ENCODE measurements at regions not wholly inside any gene's neighbourhood (a gene's known extent, or its start where the extent isn't known, plus 50 kb on each side); places are given as distances from the start of the nearest gene placed in this dataset.
"Not testable (repeated sequence)": the region's sequence is repeated elsewhere in the genome, so short reads cannot be mapped to it uniquely, and the experiment has no call there.

DNA sequence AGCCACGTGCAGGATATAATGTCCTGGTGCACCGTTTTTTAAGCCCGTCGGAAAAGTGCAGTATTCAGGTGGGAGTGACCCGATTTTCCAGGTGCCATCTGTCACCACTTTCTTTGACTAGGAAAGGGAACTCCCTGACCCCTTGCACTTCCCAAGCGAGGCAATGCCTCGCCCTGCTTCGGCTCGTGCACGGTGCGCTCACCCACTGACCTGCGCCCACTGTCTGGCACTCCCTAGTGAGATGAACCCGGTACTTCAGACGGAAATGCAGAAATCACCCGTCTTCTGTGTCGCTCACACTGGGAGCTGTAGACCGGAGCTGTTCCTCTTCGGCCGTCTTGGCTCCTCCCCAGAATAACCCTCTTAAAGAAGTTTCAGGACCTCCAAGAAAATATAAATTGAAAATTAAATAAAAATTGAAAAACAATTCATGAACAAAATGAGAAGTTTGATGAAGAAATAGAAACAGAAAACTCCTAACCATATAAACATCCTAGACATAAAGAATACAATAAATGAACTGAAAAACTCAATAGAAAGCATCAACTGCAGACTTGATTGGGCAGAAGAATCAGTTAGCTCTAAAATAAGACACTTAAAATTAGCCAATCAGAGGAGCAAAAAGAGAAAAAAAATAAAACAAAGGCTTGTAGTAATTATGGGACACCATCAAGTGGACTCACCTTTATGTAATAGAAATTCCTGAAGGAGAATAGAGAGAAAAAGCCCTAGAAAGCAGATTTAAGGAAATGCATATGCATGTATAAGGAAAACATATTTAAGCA lies 249.3 kb upstream of the GOT2 start:
- FAIRE-seq, result not testable (repeated sequence)

DNA sequence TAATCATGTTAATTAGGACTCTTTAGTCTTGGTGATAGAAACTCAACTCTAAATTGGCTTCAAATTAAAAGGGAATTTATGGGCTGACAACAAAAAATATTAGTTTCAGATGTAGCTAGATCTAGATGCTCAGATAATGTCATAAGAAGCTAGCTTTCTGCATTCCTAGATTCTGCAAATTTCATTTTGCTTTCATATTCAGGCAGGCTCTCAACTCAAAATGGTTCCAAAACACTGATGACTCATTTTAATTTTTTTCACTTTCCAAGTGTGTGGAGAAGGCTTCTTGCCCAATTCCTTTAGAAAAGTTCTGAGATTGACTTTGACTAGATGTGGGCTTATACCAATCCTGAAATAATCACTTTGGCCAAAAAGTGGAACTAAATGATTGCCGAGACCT lies 236.7 kb upstream of the GOT2 start:
- peak; percentile 34 for FAIRE-seq

DNA sequence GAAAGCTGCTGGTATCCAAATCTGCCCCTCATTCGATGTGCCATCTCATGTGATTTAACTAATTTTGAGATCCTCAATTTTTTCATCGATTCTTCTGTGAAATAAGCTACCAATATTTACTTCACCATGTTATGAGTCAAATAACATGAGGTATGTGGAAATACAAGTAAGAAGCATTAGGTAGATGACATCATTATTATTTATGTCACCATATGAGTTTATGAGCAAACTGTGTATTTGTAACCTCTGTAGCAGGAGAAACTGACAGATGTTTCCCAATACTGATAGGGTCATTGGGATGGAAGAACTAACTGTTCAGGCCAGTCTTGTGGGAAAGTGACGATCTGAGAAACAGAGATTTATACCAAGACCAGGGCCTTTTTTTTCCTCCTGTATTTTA lies 229.4 kb upstream of the GOT2 start:
- FAIRE-seq, result no peak

DNA sequence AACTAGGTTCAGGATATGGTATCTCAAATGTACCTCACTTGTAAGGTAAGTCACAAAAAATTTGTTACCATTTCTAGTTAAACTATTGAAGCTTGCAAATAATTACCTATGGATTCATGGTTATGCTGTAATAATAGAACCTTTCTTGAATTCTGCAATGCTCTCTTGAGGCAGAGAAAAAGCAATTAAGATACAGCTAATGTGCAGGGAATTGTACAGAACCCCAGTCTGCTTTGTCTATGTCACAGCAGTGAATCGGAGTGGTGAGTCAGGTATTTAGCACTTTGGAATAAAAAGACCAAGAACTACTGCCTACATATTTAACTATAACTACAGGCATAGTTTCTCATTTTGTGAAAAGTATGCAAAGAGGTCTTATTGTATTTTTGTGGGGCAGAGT lies 228.7 kb upstream of the GOT2 start:
- no peak for FAIRE-seq

DNA sequence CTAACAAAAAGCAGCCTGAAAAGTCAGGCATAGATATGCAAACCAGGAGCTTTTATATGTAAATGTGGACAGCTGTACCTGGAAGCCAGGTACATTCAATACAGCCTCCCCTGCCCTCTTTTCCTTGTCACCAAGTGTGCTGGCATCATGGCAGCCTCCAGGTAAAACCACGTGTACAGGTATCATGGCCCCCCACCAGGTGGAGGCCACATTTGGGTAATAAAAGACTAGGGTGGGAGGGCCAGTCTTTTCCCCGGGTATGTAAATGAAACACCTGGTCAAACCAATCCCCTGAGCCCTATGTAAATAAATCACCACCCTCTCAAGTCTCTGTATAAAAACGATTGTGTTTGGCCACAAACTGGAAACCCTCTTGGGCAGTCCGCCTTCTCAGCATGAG lies 226.4 kb upstream of the GOT2 start:
- no peak for FAIRE-seq

DNA sequence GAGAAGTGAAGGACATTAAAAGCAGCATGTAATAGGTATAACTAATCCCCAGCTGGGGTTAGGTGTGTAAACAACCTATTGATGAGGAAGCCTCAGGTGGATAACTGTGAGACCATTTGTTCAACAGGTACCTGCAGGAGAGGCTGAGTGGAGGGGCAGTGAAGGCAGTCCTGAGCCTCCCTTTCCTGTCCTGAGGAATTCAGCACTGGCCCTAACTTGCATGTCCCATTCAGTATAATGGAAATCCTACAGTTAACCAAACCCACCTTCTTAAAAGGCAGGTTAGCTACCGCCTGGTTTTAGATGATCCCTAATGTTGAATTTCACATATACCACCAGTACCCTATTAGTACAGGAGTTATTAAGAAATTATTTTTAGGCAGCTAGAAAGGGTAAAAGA lies 225.9 kb upstream of the GOT2 start:
- FAIRE-seq, result no peak

DNA sequence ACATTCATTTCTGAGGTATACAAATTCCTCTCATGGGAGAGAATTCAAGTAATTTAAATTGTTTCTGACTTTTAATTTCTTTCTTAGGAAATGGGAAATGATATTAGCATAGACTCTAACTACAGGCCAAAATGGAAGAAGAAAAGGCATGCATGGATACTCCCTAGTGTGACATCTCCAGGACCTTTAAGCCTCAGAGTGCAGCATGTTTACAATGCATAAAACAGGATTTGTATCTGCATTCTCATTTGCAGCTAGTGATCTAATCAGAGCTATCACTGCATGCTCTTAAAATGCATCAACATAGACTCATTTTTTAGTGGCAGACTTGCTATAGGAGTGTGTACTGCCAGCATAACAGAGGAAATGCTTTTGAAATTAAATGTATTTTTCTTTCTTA lies 224.6 kb upstream of the GOT2 start:
- no peak for FAIRE-seq

DNA sequence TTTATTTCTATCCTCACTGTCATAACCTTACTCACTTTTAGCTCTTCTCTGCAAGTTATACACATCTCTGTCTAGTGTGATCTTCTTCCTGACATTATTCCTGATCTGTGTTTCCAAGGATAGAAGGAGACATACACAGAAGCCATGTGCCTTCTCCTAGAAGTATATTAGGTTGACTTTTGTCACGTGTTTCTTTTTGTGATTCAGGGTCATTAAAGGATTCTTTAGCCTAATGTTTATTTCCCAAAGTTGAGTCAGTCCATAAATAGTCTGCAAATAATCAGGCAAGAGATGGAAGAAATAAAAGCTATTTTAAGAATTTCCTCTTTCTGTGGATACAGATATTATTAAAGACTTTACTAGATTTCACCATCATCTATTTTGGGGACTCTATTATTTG lies 214.1 kb upstream of the GOT2 start:
- no peak for FAIRE-seq

DNA sequence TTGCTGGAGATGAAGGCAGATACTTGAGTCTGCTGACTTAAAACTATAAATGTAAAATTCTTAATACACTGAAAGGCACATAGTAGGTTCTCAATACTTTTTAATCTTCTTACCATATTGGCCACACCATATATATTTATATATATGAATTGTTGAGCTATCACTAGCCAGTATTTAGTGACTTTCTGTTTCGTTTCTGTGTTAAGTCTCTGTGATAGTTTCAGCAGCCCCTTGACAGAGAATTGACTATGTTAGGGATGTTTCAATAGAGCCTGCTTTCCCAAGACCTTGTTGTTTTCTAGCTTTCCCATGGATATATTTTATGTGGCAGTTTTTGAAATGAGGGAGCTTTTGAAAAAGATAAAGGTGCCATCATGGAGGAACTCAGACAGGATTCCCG lies 206.5 kb upstream of the GOT2 start:
- no peak for FAIRE-seq

DNA sequence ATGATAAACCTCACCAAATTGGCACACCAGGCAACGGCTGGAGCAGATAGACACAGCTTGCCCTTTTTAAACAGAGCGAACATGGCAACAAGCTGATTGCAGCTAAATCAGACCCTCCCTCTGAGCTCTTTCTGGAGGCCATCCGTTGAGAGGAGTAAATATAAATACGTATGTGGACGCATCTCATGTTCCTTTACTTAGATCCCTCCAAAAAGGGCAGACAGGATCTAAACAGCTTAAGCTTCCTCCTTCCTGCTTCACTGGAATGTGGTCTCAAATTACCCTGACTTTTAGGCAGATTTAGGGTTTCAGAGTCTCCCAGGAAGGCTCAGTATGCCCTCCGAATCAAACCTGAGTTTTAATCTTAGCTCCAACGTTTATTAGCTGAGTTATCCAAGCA lies 204.7 kb upstream of the GOT2 start:
- FAIRE-seq, result no peak

DNA sequence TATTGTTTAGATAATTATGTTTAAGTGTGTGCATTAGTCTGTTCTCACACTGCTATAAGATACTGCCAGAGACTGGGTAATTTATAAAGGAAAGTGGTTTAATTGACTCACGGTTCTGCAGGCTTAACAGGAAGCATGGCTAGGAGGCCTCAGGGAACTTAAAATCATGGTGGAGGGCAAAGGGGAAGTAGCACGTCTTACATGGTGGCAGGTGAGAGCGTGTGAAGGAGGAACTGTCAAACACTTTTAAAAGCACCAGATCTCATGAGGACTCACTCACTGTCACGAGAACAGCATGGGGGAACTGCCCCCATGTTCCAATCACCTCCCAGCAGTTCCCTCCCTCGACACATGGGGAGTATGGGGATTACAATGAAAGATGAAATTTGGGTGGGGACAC lies 203.5 kb upstream of the GOT2 start:
- no peak for FAIRE-seq

DNA sequence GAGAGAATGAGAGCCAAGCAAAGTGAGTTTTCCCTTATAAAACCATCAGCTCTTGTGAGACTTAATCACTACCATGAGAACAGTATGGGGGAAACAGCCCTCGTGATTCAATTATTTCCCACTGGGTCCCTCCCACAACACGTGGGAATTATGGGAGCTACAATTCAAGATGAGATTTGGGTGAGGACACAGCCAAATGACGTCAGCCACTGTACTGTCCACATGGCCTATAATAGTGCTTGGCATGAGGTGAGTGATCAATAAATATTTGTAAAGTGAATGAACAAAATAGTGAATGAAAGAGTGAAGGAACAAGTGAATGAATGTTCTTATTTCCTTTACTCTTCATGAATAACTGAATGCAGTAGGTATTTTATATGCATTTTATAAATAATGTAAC lies 199.1 kb upstream of the GOT2 start:
- FAIRE-seq, result no peak

DNA sequence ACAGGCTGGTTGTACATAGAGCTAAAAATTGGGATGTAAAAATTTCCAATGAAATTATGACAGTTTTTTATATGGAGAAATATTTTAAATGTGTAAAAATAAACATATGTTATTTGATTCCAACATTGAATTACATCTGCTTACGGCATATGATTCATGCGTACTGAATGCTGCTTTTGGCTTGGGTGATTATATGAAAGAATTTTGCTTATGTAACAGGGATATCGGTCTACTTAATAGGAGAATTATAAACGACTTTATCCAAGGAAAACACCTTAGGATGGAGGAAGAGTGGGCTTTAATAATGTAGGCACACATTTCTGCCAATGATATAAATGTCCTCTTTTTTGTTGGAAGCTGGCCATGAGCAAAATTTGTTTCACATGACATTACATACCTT lies 197.3 kb upstream of the GOT2 start:
- no peak for FAIRE-seq

DNA sequence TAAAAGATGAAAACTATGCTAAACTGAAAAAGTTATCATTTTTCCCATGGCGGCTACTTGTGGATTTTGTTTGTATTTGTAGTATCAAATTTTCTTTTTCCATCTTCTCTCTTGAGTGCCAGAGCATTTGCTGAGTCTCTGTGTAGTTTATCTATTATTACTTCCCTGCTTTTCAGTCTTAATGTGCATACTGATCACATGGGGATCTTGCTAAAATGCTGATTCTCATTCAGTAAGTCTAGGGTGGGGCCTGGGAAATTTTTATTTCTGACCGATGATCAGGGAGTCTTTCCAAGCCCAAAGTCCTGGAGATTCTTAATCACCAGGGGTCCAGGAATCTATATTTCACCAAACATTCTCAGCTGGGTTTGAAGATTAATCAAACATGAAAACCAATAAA lies 189.0 kb upstream of the GOT2 start:
- no peak for FAIRE-seq

DNA sequence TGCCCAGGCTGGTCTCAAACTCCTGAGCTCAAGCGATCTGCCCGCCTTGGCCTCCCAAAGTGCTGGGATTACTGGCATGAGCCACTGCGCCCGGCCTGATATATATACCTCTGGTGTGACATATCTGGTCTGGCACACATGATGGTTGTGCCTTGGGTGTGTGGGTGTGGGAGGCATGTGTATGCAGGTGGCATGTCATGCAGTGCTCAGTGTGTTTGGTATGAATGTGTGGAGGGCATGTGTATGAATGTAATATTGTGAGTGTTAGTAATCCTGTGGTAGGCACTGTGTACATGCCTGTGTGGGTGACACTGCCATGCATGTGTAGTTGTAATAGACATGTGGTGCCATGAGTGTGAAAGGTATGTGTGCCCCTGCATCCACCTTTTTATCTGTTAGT lies 179.3 kb upstream of the GOT2 start:
- no peak for FAIRE-seq

DNA sequence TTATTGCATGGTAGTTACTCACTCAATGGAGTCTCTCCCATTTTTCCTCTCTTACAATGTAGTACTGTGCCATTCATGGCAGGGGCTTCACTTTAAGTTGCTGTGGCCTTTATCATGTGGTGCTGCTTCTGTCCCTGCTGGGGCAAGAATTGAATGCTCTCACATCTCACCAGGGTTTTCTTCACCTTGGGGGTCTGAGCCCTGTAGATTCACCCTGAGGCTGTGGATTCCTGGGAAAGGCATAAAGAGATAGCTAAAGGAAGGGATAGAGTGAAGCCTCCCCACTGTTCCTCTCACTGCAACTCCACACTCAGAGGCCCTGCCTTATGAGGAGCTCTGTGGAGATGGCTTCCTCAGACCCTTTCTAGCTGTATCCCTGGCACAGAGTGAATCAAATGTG lies 178.5 kb upstream of the GOT2 start:
- no peak for FAIRE-seq

DNA sequence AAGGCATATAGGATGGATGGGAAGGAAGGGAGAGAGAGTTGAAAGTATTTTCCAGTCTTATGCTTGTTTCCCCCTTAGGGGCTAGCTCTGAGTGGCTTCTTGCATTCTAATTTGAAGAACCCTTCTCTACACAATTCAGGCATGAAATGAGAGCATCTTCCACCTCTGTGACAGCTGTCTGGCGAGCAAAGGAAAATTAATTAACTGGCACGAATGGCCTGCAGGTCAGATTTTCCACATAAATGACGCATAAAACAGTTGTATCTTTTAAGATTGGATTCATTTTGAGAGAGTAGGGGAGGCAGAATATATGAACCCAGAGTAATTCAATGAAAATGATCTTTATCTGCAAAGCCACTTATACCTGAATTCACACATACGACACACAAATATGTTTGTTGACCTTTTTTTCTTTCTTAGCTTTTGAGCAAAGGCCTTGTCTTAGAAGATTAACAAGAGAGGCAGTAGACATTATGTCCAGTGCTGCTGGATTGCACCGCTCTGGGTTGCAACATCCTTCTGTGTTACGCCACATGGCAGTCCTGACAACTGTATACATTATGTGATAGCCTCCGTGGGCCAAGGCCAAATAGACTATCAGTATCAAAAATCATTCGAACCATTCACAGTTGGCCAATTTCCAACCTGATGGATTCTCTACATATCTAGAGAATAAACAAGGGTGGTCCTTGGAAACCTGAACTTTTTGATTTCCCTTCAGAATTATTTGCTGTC lies 173.0 kb upstream of the GOT2 start:
- FAIRE-seq, result no peak

DNA sequence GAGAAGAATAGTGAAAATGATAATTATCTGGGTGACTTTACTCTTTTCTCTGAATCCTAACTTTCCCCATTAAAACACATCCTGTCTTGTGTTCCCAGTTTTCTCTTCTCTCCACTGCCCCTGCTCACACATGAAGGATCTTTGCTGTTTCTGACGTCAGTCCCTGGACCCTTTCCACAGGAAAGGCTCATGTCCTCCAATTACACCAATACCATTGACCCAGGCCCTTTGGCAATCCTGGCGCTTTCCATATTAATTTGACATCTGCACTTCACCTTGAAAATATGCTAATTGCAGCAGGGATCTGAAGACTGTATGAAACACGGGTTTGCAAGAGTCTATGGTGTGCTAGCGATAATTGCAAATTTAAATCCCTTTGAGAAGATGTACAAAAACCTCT lies 170.2 kb upstream of the GOT2 start:
- no peak for FAIRE-seq

DNA sequence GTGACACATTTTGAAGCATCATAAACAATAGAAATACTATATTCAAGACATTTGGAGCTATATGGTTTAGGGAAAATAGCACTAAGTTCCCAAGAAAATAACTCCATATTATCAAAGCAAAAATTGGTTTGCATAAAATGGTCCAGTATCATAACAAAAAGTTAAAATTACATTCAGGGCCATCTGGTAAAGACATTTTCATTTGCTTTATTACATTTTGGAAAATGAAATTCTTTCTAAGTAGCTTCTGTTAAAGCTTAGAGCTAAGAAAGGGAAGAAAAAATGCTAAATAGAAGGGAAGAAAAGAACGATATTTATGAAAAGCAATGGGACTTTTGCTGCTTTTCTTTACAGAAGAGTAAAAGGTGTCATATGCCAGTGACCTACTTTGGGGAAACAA lies 155.4 kb upstream of the GOT2 start:
- no peak for FAIRE-seq

DNA sequence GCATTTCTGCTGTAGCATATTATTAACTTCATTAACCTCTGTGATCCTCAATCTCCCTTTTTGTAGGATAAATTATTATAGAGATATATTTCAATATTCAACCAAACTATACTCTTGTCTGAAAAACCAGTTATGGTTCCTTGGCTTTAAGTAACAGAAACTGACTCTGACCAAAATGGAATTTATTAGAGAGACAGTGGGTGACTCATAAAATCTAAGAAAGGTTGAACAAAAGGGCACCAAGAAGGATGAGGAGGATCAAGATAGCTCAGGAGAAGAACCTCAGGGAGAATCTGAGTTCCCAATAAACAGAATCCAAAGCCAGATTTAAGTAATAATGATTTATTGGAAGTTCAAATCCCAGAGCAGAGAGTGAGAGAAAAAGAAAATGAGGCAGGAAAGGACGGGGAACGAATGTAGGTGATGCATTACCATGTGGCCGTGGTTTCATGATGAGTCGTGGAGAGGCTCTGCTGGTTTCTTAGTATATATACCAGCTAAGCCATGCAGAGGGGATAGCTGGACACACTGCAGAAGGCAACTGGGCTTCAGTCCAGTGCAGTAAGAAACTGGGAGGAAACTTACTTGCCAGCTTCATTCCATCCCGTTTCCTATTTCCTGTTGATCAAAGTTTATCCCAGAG lies 151.5 kb upstream of the GOT2 start:
- no peak for FAIRE-seq

DNA sequence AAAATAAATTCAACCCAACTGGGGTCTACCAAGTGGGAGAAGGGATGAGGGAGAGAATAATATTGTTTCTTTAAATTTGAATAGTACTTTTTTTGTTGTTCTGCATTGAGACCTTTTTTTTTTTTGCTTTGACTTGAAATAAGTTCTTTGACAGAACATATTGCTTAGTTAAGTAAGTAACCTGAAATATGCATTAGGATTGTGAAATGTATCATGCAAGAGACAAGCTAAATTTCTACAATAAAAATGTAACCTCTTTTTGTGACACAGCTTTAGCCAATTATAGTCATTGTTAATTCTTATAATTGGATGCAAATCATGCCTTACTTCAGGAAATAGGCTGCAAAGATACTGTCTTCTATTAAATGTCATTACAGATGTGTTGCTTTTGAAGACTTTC lies 150.0 kb upstream of the GOT2 start:
- FAIRE-seq, result no peak

DNA sequence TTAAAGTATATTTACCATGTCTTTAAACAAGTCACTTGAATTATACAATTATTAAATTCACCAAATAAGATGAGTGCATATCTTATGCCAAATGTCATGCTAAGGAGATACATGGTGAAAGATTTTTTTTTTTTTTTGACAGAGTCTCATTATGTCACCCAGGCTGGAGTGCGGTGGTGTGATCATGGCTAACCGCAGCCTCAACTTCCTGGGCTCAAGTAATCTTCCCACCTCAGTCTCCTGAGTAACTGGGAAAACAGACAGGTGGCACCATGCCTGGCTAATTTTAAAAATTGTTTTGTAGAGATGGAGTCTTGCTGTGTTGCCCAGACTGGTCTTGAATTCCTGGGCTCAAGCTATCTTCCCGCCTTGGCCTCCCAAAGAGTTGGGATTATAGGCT lies 149.0 kb upstream of the GOT2 start:
- FAIRE-seq, result no peak

DNA sequence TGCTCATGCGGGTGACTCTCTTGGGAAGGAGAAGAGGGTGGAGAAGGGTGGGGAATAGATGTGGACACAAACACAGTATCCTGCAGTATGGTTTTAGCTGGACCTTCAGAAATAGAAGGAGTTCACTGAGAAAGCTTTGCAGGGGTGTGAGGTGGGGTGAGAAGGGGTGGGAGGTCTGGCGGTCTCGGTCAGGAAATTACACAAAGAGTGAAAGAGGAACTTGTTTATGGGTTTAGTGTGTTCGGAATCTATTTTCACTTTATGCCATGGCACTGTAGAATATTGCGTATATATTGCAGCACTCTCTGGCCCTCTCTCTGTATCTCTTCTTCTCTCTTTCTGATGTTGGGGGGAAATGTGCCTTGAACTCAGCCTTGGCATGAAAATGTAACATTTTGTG lies 148.2 kb upstream of the GOT2 start:
- no peak for FAIRE-seq

DNA sequence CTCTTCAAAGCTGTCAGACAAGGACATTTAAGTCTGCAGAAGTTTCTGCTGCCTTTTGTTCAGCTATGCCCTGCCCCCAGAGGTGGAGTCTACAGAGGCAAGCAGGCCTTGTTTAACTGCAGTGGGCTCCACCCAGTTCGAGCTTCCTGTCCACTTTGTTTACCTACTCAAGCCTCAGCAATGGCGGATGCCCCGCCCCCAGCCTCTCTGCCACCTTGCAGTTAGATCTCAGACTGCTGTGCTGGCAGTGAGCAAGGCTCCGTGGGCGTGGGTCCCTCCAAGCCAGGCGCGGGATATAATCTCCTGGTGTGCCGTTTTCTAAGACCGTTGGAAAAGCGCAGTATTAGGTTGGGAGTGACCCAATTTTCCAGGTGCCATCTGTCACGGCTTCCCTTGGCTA lies 144.5 kb upstream of the GOT2 start:
- FAIRE-seq, result not testable (repeated sequence)
